Astrocyte (in vitro differentiated cells and primary cell): ENCODE measurements at regions not wholly inside any gene's neighbourhood (a gene's known extent, or its start where the extent isn't known, plus 50 kb on each side); places are given as distances from the start of the nearest gene placed in this dataset.

Experiments used
- DNase-seq: peaks from one replicate; pipeline ENCODE4 v3.0.0-alpha.2; 2010; ENCODE audit warnings: low read depth
- FAIRE-seq: peaks from 2 replicates; lab custom pipeline; 2011; peaks lifted over from hg19 to GRCh38; lab: Jason Lieb, UNC
- H2AFZ ChIP-seq: 2 replicates; pipeline ENCODE4 v1.6.0; 2012; ENCODE audit warnings: low read depth, low read length, inconsistent platforms
- H3K27ac ChIP-seq: 2 replicates; pipeline ENCODE4 v1.5.1; 2011; ENCODE audit warnings: low read depth, low read length, inconsistent platforms
- H3K27me3 ChIP-seq: 2 replicates; pipeline ENCODE4 v1.6.0; 2011; ENCODE audit warnings: low read length, inconsistent platforms; ENCODE audit not compliant: insufficient read depth
- H3K36me3 ChIP-seq: 2 replicates; pipeline ENCODE4 v1.5.1; 2011; ENCODE audit warnings: low read length, inconsistent platforms; ENCODE audit not compliant: insufficient read depth
- H3K4me1 ChIP-seq: 2 replicates; pipeline ENCODE4 v1.5.1; 2011; ENCODE audit warnings: low read length, inconsistent platforms; ENCODE audit not compliant: insufficient read depth
- H3K4me2 ChIP-seq: 2 replicates; pipeline ENCODE4 v1.6.0; 2012; ENCODE audit warnings: low read length, inconsistent platforms
- H3K4me3 ChIP-seq: 2 replicates; pipeline ENCODE4 v1.5.1; 2011; ENCODE audit warnings: low read depth, mild to moderate bottlenecking, low read length, inconsistent platforms; ENCODE audit not compliant: insufficient read depth
- H3K79me2 ChIP-seq: 2 replicates; pipeline ENCODE4 v1.6.0; 2012; ENCODE audit warnings: mild to moderate bottlenecking, low read length, inconsistent platforms; ENCODE audit not compliant: insufficient read depth
- H3K9ac ChIP-seq: 2 replicates; pipeline ENCODE4 v1.6.0; 2012; ENCODE audit warnings: mild to moderate bottlenecking, low read length, inconsistent platforms
- H3K9me3 ChIP-seq: 2 replicates; pipeline ENCODE4 v1.5.1; 2012; ENCODE audit warnings: low read depth, mild to moderate bottlenecking, low read length, inconsistent platforms; ENCODE audit not compliant: insufficient read depth
- H4K20me1 ChIP-seq: 2 replicates; pipeline ENCODE4 v1.6.0; 2012; ENCODE audit warnings: low read length, inconsistent platforms; ENCODE audit not compliant: insufficient read depth
- H3K27ac Mint-ChIP-seq: one replicate; pipeline ENCODE4 v1.8.0; 2021; ENCODE audit warnings: mild to moderate bottlenecking, mixed read lengths; ENCODE audit not compliant: unreplicated experiment
- H3K27me3 Mint-ChIP-seq: one replicate; pipeline ENCODE4 v1.8.0; 2021; ENCODE audit warnings: low read depth, mixed read lengths; ENCODE audit not compliant: unreplicated experiment
- H3K36me3 Mint-ChIP-seq: one replicate; pipeline ENCODE4 v1.8.0; 2021; ENCODE audit warnings: low read depth, mixed read lengths; ENCODE audit not compliant: unreplicated experiment
- H3K4me1 Mint-ChIP-seq: one replicate; pipeline ENCODE4 v1.8.0; 2021; ENCODE audit warnings: low read depth, mixed read lengths; ENCODE audit not compliant: unreplicated experiment
- H3K4me3 Mint-ChIP-seq: one replicate; pipeline ENCODE4 v1.8.0; 2021; ENCODE audit warnings: mild to moderate bottlenecking, moderate library complexity, mixed read lengths; ENCODE audit not compliant: unreplicated experiment
- H3K9me3 Mint-ChIP-seq: one replicate; pipeline ENCODE4 v1.8.0; 2021; ENCODE audit warnings: mild to moderate bottlenecking, mixed read lengths; ENCODE audit not compliant: unreplicated experiment
- EZH2 ChIP-seq: IDR thresholded peaks from 2 replicates; pipeline ENCODE4 v1.6.1; 2012; ENCODE audit warnings: mild to moderate bottlenecking, low read length, inconsistent platforms; ENCODE audit not compliant: insufficient read depth
- TF ChIP-seq, protein P1 (sequence below): IDR thresholded peaks from 2 replicates; pipeline ENCODE4 v1.5.1; 2011; ENCODE audit warnings: low read depth, mild to moderate bottlenecking, inconsistent platforms, low read length, moderate library complexity; ENCODE audit not compliant: insufficient read depth

GRCh38 chr4:152257601-152258066 is 278.3 kb downstream of the FBXW7 start:
- Histone ChIP-seq H3K27ac (peak overlapping the region; percentile 94), H3K4me1 (peaks cover 33% of the 10 kb centered on the region), H3K79me2 (no peaks in the 10 kb centered on the region), H3K27me3 (no peaks in the 10 kb centered on the region), H3K36me3 (no peaks in the 10 kb centered on the region), H3K9me3 (no peaks in the 10 kb centered on the region), H3K9ac (no peak overlapping the region), H3K4me2 (peak overlapping the region; percentile 35), H4K20me1 (no peaks in the 10 kb centered on the region), H2AFZ (peak overlapping the region; percentile 31), H3K4me3 (no peak overlapping the region)
- Mint-ChIP-seq H3K27ac (no peak overlapping the region), H3K27me3 (no peaks in the 10 kb centered on the region), H3K4me1 (peaks cover 11% of the 10 kb centered on the region), H3K9me3 (peaks cover 4% of the 10 kb centered on the region), H3K36me3 (no peaks in the 10 kb centered on the region), H3K4me3 (no peak overlapping the region)
- FAIRE-seq = peak; percentile 80
- peak; percentile 57 for DNase-seq
- TF ChIP-seq, protein P1, sequence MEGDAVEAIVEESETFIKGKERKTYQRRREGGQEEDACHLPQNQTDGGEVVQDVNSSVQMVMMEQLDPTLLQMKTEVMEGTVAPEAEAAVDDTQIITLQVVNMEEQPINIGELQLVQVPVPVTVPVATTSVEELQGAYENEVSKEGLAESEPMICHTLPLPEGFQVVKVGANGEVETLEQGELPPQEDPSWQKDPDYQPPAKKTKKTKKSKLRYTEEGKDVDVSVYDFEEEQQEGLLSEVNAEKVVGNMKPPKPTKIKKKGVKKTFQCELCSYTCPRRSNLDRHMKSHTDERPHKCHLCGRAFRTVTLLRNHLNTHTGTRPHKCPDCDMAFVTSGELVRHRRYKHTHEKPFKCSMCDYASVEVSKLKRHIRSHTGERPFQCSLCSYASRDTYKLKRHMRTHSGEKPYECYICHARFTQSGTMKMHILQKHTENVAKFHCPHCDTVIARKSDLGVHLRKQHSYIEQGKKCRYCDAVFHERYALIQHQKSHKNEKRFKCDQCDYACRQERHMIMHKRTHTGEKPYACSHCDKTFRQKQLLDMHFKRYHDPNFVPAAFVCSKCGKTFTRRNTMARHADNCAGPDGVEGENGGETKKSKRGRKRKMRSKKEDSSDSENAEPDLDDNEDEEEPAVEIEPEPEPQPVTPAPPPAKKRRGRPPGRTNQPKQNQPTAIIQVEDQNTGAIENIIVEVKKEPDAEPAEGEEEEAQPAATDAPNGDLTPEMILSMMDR = no peak
- TF ChIP-seq EZH2 = no peak

- no peak for DNase-seq
- Mint-ChIP-seq H3K27ac (no peak overlapping the region), H3K4me1 (peaks cover 11% of the 10 kb centered on the region), H3K27me3 (no peaks in the 10 kb centered on the region), H3K4me3 (no peak overlapping the region), H3K36me3 (no peaks in the 10 kb centered on the region), H3K9me3 (peaks cover 4% of the 10 kb centered on the region)
- Histone ChIP-seq H3K4me1 (peaks cover 33% of the 10 kb centered on the region), H3K9ac (no peak overlapping the region), H4K20me1 (no peaks in the 10 kb centered on the region), H3K27me3 (no peaks in the 10 kb centered on the region), H3K9me3 (no peaks in the 10 kb centered on the region), H3K79me2 (no peaks in the 10 kb centered on the region), H3K36me3 (no peaks in the 10 kb centered on the region), H3K27ac (no peak overlapping the region), H3K4me3 (no peak overlapping the region), H2AFZ (no peak overlapping the region), H3K4me2 (no peak overlapping the region)
- TF ChIP-seq, protein P1 = no peak
- TF ChIP-seq EZH2 = no peak
- no peak for FAIRE-seq
These were observed 278.9 kb downstream of the FBXW7 start for GRCh38 chr4:152256996-152257395.

- Histone ChIP-seq H3K27me3 (no peaks in the 10 kb centered on the region), H2AFZ (peak overlapping the region; percentile 22), H3K4me3 (no peak overlapping the region), H3K27ac (no peak overlapping the region), H3K9ac (no peak overlapping the region), H4K20me1 (no peaks in the 10 kb centered on the region), H3K79me2 (no peaks in the 10 kb centered on the region), H3K4me2 (peak overlapping the region; percentile 56), H3K9me3 (no peaks in the 10 kb centered on the region), H3K36me3 (no peaks in the 10 kb centered on the region), H3K4me1 (peaks cover 33% of the 10 kb centered on the region)
- FAIRE-seq (no peak), DNase-seq (peak; percentile 19)
- peak overlapping the region; percentile 51 for H3K27ac Mint-ChIP-seq
- peaks cover 11% of the 10 kb centered on the region for H3K4me1 Mint-ChIP-seq
- no peak for TF ChIP-seq EZH2
- TF ChIP-seq, protein P1 = no peak
- no peaks in the 10 kb centered on the region for H3K36me3 Mint-ChIP-seq
- no peak overlapping the region for H3K4me3 Mint-ChIP-seq
- H3K9me3 Mint-ChIP-seq = peaks cover 2% of the 10 kb centered on the region
- H3K27me3 Mint-ChIP-seq = no peaks in the 10 kb centered on the region
These were observed 280.5 kb downstream of the FBXW7 start for GRCh38 chr4:152255437-152255836.
